HG03064 (cell line): ENCODE measurements at regions not wholly inside any gene's neighbourhood (a gene's known extent, or its start where the extent isn't known, plus 50 kb on each side); places are given as distances from the start of the nearest gene placed in this dataset.

ENCODE experiments used
- ATAC-seq: cut with Tn5 transposase; IDR thresholded peaks from one replicate; pipeline ENCODE4 v1.9.1; 2021; ENCODE audit warnings: low read depth; ENCODE audit not compliant: unreplicated experiment

GRCh38 chr4:128573781-128574508 is 235.6 kb upstream of the JADE1 start:
- no peak for ATAC-seq

- no peak for ATAC-seq
These were observed 236.7 kb upstream of the JADE1 start for GRCh38 chr4:128572778-128573241.

GRCh38 chr4:128571747-128572146 is 237.8 kb upstream of the JADE1 start:
- no peak for ATAC-seq

GRCh38 chr4:128570387-128570975 is 239.0 kb upstream of the JADE1 start:
- no peak for ATAC-seq

GRCh38 chr4:128566693-128567092 is 242.8 kb upstream of the JADE1 start:
- ATAC-seq = no peak

GRCh38 chr4:128565565-128566186 is 243.8 kb upstream of the JADE1 start:
- ATAC-seq = no peak

- ATAC-seq = no peak
These were observed 244.4 kb upstream of the JADE1 start for GRCh38 chr4:128565054-128565453.

- ATAC-seq = no peak
These were observed 245.3 kb upstream of the JADE1 start for GRCh38 chr4:128564081-128564630.

- no peak for ATAC-seq
These were observed 248.6 kb upstream of the JADE1 start for GRCh38 chr4:128560754-128561495.

- no peak for ATAC-seq
These were observed 250.4 kb upstream of the JADE1 start for GRCh38 chr4:128558896-128559679.

- no peak for ATAC-seq
These were observed 252.7 kb upstream of the JADE1 start for GRCh38 chr4:128556756-128557155.

- ATAC-seq = no peak
These were observed 255.6 kb upstream of the JADE1 start for GRCh38 chr4:128553686-128554515.

- ATAC-seq = no peak
These were observed 257.0 kb upstream of the JADE1 start for GRCh38 chr4:128552586-128552907.

GRCh38 chr4:128551280-128551679 is 258.2 kb upstream of the JADE1 start:
- no peak for ATAC-seq

GRCh38 chr4:128550060-128550459 is 259.4 kb upstream of the JADE1 start:
- ATAC-seq = no peak

GRCh38 chr4:128549636-128550035 is 259.9 kb upstream of the JADE1 start:
- no peak for ATAC-seq

- no peak for ATAC-seq
These were observed 260.8 kb upstream of the PGRMC2 start for GRCh38 chr4:128548381-128548780.

GRCh38 chr4:128544272-128544671 is 256.7 kb upstream of the PGRMC2 start:
- no peak for ATAC-seq

- ATAC-seq = no peak
These were observed 256.1 kb upstream of the PGRMC2 start for GRCh38 chr4:128543696-128544095.
